Upper lobe of left lung (tissue), 6 donors: ENCODE measurements at regions not wholly inside any gene's neighbourhood (a gene's known extent, or its start where the extent isn't known, plus 50 kb on each side); places are given as distances from the start of the nearest gene placed in this dataset.

Experiments used
- ATAC-seq, 2 donors: fragments of 200-7000 bp; cut with Tn5 transposase; one replicate each; pipeline ENCODE4 v1.9.1; 2022; ENCODE audit warnings: mild to moderate bottlenecking in 2 of 2, moderate library complexity in 2 of 2; ENCODE audit not compliant: low FRiP score in 2 of 2
- DNase-seq, 2 donors: peaks; one replicate each; pipeline ENCODE4 v3.0.0-alpha.2; 2019 to 2020
- H3K27ac ChIP-seq, 4 donors: fragments of 200-600 bp; sonication (generic); one replicate each; pipeline ENCODE4 v1.5.1; 2016 to 2019
- H3K27me3 ChIP-seq, 4 donors: fragments of 200-600 bp; sonication (generic); one replicate each; pipeline ENCODE4 v1.5.1; 2017 to 2019
- H3K36me3 ChIP-seq, 4 donors: fragments of 200-600 bp; sonication (generic); one replicate each; pipeline ENCODE4 v1.5.1; 2016 to 2019
- H3K4me1 ChIP-seq, 4 donors: fragments of 200-600 bp; sonication (generic); one replicate each; pipeline ENCODE4 v1.5.1; 2018 to 2019
- H3K4me3 ChIP-seq, 4 donors: fragments of 200-600 bp; sonication (generic); one replicate each; pipeline ENCODE4 v1.5.1; 2017 to 2019; ENCODE audit warnings: mild to moderate bottlenecking in 2 of 4, moderate library complexity in 1 of 4
- H3K9me3 ChIP-seq, 4 donors: fragments of 200-600 bp; sonication (generic); one replicate each; pipeline ENCODE4 v1.5.1; 2018 to 2019
- EP300 ChIP-seq, 4 donors: sonication (generic); formaldehyde crosslinking; IDR thresholded peaks; one replicate each; pipeline ENCODE4 v1.5.1; 2017; ENCODE audit warnings: antibody characterized with exemption in 4 of 4, control low read depth in 2 of 4
- POLR2A ChIP-seq, 4 donors: fragments of 450-650 bp; IDR thresholded peaks; one replicate each; pipeline ENCODE4 v1.5.1; 2016 to 2017; ENCODE audit warnings: antibody characterized with exemption in 4 of 4, mild to moderate bottlenecking in 2 of 4
- POLR2AphosphoS5 ChIP-seq, 2 donors: sonication (generic); formaldehyde crosslinking; IDR thresholded peaks; one replicate each; pipeline ENCODE4 v1.5.1; 2017; ENCODE audit warnings: antibody characterized with exemption in 2 of 2
- WGBS, 2 donors: methylation state at CpG; one replicate each; pipeline ENCODE4 v1.1.5; 2017 to 2018; 5-methylcytosine and 5-hydroxymethylcytosine counted together
- TF ChIP-seq, protein P1 (sequence below), 6 experiments: fragments of 450-650 bp in 4 of 6; fragments of 200-600 bp in 2 of 6; sonication (generic) in 2 of 6; IDR thresholded peaks; one replicate each; pipeline ENCODE4 v1.5.1; 2016 to 2019; ENCODE audit warnings: antibody characterized with exemption in 6 of 6
- donor health status: DM: no; HTN: no; CAD: no; lungs with moderate emphysema.
- donor health status: DM: no; HTN: yes; CAD: no; lungs with severe emphysema.

DNA sequence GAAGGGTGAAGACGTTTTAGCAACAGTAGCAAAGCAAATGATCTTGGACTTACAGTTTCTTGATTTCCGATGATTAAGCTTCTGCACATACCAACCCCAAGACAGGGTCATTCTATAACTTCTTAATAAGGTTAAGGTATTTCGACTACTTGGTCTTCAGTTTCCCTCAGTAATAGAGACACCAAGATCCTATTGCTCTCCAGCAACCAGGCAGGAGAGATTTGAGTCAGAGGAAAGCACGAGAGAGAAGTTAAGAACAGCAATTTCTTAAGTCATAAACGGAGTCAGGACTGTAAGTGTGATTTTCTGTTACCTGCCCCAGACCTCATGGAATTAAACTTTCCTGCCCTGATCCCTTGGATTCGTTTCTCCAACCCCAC, 215.6 kb downstream of the TTC8 start:
- H3K27ac ChIP-seq = peak overlapping the region; percentile 72 to 88 (median 81)
- TF ChIP-seq, protein P1, sequence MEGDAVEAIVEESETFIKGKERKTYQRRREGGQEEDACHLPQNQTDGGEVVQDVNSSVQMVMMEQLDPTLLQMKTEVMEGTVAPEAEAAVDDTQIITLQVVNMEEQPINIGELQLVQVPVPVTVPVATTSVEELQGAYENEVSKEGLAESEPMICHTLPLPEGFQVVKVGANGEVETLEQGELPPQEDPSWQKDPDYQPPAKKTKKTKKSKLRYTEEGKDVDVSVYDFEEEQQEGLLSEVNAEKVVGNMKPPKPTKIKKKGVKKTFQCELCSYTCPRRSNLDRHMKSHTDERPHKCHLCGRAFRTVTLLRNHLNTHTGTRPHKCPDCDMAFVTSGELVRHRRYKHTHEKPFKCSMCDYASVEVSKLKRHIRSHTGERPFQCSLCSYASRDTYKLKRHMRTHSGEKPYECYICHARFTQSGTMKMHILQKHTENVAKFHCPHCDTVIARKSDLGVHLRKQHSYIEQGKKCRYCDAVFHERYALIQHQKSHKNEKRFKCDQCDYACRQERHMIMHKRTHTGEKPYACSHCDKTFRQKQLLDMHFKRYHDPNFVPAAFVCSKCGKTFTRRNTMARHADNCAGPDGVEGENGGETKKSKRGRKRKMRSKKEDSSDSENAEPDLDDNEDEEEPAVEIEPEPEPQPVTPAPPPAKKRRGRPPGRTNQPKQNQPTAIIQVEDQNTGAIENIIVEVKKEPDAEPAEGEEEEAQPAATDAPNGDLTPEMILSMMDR (IDR thresholded peaks at IDR 0.05) = no peak
- TF ChIP-seq POLR2A (IDR thresholded peaks at IDR 0.05) = no peak
- no peak for TF ChIP-seq POLR2AphosphoS5 (IDR thresholded peaks at IDR 0.05)
- no peak for TF ChIP-seq EP300 (IDR thresholded peaks at IDR 0.05)
- no peaks in the 10 kb centered on the region for H3K36me3 ChIP-seq
- H3K9me3 ChIP-seq = no peaks in the 10 kb centered on the region
- no peaks in the 10 kb centered on the region for H3K27me3 ChIP-seq
- DNase-seq (no peak), ATAC-seq (no peak)
- WGBS, 2 donors = 34 to 35% methylated on average over 6 of the region's 6 CpGs
- H3K4me3 ChIP-seq = peak overlapping the region in 2 of 4 donors; percentile 42 to 46
- peaks cover 7 to 19% (median 9%) of the 10 kb centered on the region in 4 donors for H3K4me1 ChIP-seq

DNA sequence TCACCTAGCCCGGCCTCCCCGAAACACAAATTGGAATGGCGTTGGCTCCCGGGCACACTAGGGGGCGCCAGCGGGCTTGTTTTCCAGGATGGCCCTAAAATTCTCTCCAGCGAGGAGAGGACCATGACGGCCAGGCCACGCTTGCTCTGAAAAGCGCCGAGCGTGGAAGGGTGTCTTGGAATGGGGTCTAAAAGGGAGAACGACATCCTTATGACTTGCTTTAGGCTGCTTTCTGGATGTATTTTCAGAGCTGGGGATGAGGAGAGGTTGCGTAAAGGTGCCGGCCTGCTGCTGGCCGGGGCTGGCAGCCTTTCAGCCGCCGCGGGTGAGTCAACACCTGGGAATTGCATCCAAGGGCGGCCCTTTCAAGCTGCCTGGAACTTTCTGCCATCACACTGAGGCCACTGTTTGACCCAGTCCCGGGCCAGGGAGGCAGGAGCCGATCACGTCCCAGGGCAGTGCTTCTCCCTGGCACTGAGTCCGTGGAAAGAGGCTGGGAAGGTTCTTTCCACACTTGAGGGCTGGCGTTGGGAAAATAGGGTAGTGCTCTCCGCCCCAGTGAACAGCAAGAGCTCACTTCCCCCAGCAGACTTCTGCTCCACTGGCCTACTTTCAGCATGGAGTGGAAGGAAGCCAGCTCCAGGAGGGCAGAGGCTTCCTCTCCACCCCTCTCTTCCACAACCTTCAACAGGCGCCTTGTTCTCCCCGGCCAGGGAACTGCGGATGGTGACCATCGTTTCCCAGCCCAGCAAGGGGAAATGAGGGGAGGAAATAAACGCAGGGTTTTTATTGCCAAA, 216.2 kb downstream of the TTC8 start:
- peak; percentile 93 to 95 for ATAC-seq

DNA sequence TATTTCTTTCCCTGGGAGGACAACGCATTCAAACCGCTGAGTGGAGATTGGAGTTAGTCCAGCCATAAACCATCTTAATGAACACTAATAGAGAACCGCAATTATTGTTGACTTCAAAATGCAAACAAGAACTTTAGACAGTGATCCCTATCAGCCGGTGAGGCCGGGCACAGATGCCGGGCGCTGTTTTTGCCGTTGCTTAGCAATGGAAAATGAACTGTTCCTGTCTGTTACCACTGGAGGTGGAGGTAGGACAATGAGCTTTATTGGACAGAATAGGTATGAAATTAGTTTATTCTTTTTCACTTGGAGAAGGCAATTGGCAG, 216.8 kb downstream of the TTC8 start:
- peak; percentile 22 to 28 for ATAC-seq
- 0 to 11% methylated on average over 8 of the region's 8 CpGs for WGBS, 2 donors
- TF ChIP-seq POLR2AphosphoS5 (IDR thresholded peaks at IDR 0.05) (no peak), EP300 (IDR thresholded peaks at IDR 0.05) (no peak), POLR2A (IDR thresholded peaks at IDR 0.05) (no peak)
- TF ChIP-seq, protein P1 (IDR thresholded peaks at IDR 0.05) = no peak
- H3K4me3 ChIP-seq = peak overlapping the region in 3 of 4 donors; percentile 32 to 46 (median 42)
- DNase-seq = peak in 1 of 2 donors; percentile 34
- no peaks in the 10 kb centered on the region for H3K27me3 ChIP-seq
- no peaks in the 10 kb centered on the region for H3K9me3 ChIP-seq
- H3K4me1 ChIP-seq = peaks cover 7 to 19% (median 9%) of the 10 kb centered on the region in 4 donors
- H3K36me3 ChIP-seq = no peaks in the 10 kb centered on the region
- H3K27ac ChIP-seq = peak overlapping the region; percentile 72 to 88 (median 81)

More for the DNA sequence above, 216.2 kb downstream of the TTC8 start:
- WGBS, 2 donors = 2 to 3% methylated on average over 14 to 30 of the region's 31 CpGs
- Histone ChIP-seq H3K27me3 (no peaks in the 10 kb centered on the region), H3K4me3 (peak overlapping the region in 3 of 4 donors; percentile 32 to 46 (median 42)), H3K4me1 (peaks cover 7 to 19% (median 9%) of the 10 kb centered on the region in 4 donors), H3K36me3 (no peaks in the 10 kb centered on the region), H3K27ac (peak overlapping the region; percentile 72 to 88 (median 81)), H3K9me3 (no peaks in the 10 kb centered on the region)
- TF ChIP-seq POLR2A (IDR thresholded peaks at IDR 0.05) = peak in 1 of 4 donors; percentile 14
- TF ChIP-seq EP300 (IDR thresholded peaks at IDR 0.05) = no peak
- TF ChIP-seq, protein P1 (IDR thresholded peaks at IDR 0.05) = peak; percentile 83 to 92 (median 90)
- peak; percentile 27 to 41 for TF ChIP-seq POLR2AphosphoS5 (IDR thresholded peaks at IDR 0.05)
- peak; percentile 90 to 93 for DNase-seq

DNA sequence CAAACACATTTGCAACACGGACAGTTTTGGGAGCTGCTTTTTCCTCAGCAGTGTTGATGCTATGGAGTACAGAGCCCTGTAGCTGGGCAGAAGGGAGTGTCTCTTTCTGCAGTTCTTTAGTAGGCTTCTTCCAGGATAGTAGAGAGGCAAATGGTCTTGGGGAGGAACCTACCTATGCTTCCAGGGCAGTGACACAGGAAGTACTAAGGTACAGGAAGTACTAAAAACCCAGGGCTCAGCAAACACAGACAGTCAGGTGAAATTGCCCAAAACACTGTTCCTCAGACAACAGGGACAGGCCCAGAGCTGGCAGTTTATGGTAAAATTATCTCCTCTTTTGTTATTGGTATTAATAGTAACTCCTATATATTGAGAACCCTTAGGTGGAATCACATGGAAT, 217.6 kb downstream of the TTC8 start:
- ATAC-seq = no peak
- 87 to 89% methylated on average over 1 of the region's 1 CpG for WGBS, 2 donors

More for the DNA sequence above, 217.6 kb downstream of the TTC8 start:
- H3K4me1 ChIP-seq = peaks cover 7 to 19% (median 9%) of the 10 kb centered on the region in 4 donors
- no peaks in the 10 kb centered on the region for H3K36me3 ChIP-seq
- H3K9me3 ChIP-seq = no peaks in the 10 kb centered on the region
- TF ChIP-seq POLR2A (IDR thresholded peaks at IDR 0.05) (no peak), EP300 (IDR thresholded peaks at IDR 0.05) (no peak), POLR2AphosphoS5 (IDR thresholded peaks at IDR 0.05) (no peak)
- TF ChIP-seq, protein P1 (IDR thresholded peaks at IDR 0.05) = no peak
- H3K4me3 ChIP-seq = no peak overlapping the region
- no peak for DNase-seq
- H3K27ac ChIP-seq = no peak overlapping the region
- H3K27me3 ChIP-seq = no peaks in the 10 kb centered on the region
